GM23248 (cell line): ENCODE measurements at regions not wholly inside any gene's neighbourhood (a gene's known extent, or its start where the extent isn't known, plus 50 kb on each side); places are given as distances from the start of the nearest gene placed in this dataset.

ENCODE experiments used
- EZH2 ChIP-seq: fragments of 200-600 bp; sonication (generic); IDR thresholded peaks from 2 replicates; pipeline ENCODE4 v1.6.1; 2018; ENCODE audit warnings: antibody characterized with exemption, mild to moderate bottlenecking; ENCODE audit not compliant: insufficient read depth, poor library complexity, severe bottlenecking
- EZH2phosphoT487 ChIP-seq: fragments of 200-600 bp; sonication (generic); IDR thresholded peaks from 2 replicates; pipeline ENCODE4 v1.6.1; 2018; ENCODE audit warnings: antibody characterized with exemption, moderate library complexity, mild to moderate bottlenecking, low read depth; ENCODE audit not compliant: insufficient read depth

- no peak for TF ChIP-seq EZH2
- TF ChIP-seq EZH2phosphoT487, result no peak
Measured at GRCh38 chr3:6251612-6252400, 609.1 kb upstream of the GRM7 start.
